H1 (cell line): ENCODE measurements at regions not wholly inside any gene's neighbourhood (a gene's known extent, or its start where the extent isn't known, plus 50 kb on each side); places are given as distances from the start of the nearest gene placed in this dataset.

ENCODE experiments used
- CTCF ChIA-PET: fragments of 300-600 bp; sonication (Branson Sonifier 250); formaldehyde crosslinking; loops from one replicate; lab custom pipeline; 2021; ENCODE audit not compliant: partially characterized antibody; lab: Charles Lee
- POLR2A ChIA-PET: fragments of 300-600 bp; sonication (Branson Sonifier 250); formaldehyde crosslinking; loops from one replicate; lab custom pipeline; 2021; ENCODE audit warnings: inconsistent platforms; ENCODE audit not compliant: partially characterized antibody; lab: Charles Lee
- DNase-seq, 2 experiments: peaks; one replicate each; pipeline versions ENCODE4 v3.0.0 to v3.0.0-alpha.2; 2010 to 2022; ENCODE audit warnings: low spot score in 2 of 2, low read depth in 1 of 2, mixed read lengths in 1 of 2
- FAIRE-seq: peaks from 2 replicates; lab custom pipeline; 2011; peaks lifted over from hg19 to GRCh38; lab: Jason Lieb, UNC
- H2AFZ ChIP-seq: 2 replicates; pipeline ENCODE4 v1.8.1; 2012; ENCODE audit warnings: low read length, inconsistent platforms
- H2AK5ac ChIP-seq: 2 replicates; pipeline ENCODE4 v1.6.1; 2013; ENCODE audit warnings: low read depth, low read length
- H2BK120ac ChIP-seq: replicated peaks from 2 replicates; pipeline ENCODE3; 2013; ENCODE audit warnings: low read depth, low read length, inconsistent platforms
- H2BK12ac ChIP-seq: 2 replicates; pipeline ENCODE4 v1.6.1; 2013; ENCODE audit warnings: low read depth, low read length
- H2BK15ac ChIP-seq: 2 replicates; pipeline ENCODE4 v1.6.1; 2013; ENCODE audit warnings: low read length
- H2BK20ac ChIP-seq: 2 replicates; pipeline ENCODE4 v1.6.1; 2013; ENCODE audit warnings: low read length
- H2BK5ac ChIP-seq: 2 replicates; pipeline ENCODE4 v1.6.1; 2013; ENCODE audit warnings: low read depth, low read length
- H3K14ac ChIP-seq: 2 replicates; pipeline ENCODE4 v1.6.1; 2013; ENCODE audit warnings: inconsistent platforms; ENCODE audit not compliant: insufficient read length
- H3K18ac ChIP-seq: 2 replicates; pipeline ENCODE4 v1.6.1; 2013; ENCODE audit warnings: low read length; ENCODE audit errors: extremely low read depth
- H3K23ac ChIP-seq: 2 replicates; pipeline ENCODE4 v1.6.1; 2013; ENCODE audit warnings: inconsistent platforms; ENCODE audit not compliant: insufficient read length
- H3K23me2 ChIP-seq: 2 replicates; pipeline ENCODE4 v1.6.1; 2013; ENCODE audit warnings: low read depth, low read length
- H3K27ac ChIP-seq: 2 replicates; pipeline ENCODE4 v1.6.1; 2011; ENCODE audit warnings: low read depth, low read length, inconsistent platforms
- H3K27me3 ChIP-seq, 4 experiments: replicated peaks in 1 of 4; 1 replicate in 1 of 4; 2 replicates in 3 of 4; pipeline versions ENCODE4 v1.6.1 to v1.8.1; 2011 to 2013; ENCODE audit warnings: low read length in 3 of 4, mild to moderate bottlenecking in 3 of 4, inconsistent platforms in 2 of 4, mixed read lengths in 2 of 4, moderate library complexity in 1 of 4; ENCODE audit not compliant: control insufficient read depth in 3 of 4, insufficient read depth in 3 of 4; ENCODE audit errors: extremely low read depth in 1 of 4
- H3K36me3 ChIP-seq, 4 experiments: 2 replicates each; pipeline versions ENCODE4 v1.6.1 to v1.8.1; 2011 to 2013; ENCODE audit warnings: mild to moderate bottlenecking in 4 of 4, low read length in 3 of 4, moderate library complexity in 2 of 4, control low read depth in 1 of 4, inconsistent platforms in 1 of 4; ENCODE audit not compliant: insufficient read depth in 4 of 4, control insufficient read depth in 2 of 4
- H3K4ac ChIP-seq: replicated peaks from 2 replicates; pipeline ENCODE3; 2013; ENCODE audit warnings: low read length, low read depth, mixed read lengths, inconsistent platforms; ENCODE audit not compliant: insufficient read length
- H3K4me1 ChIP-seq, 4 experiments: replicated peaks in 1 of 4; 1 replicate in 1 of 4; 2 replicates in 3 of 4; pipeline versions ENCODE4 v1.6.1 to v1.8.1; 2011 to 2013; ENCODE audit warnings: low read length in 3 of 4, inconsistent platforms in 2 of 4, mixed read lengths in 1 of 4; ENCODE audit not compliant: insufficient read depth in 4 of 4, control insufficient read depth in 3 of 4
- H3K4me2 ChIP-seq, 2 experiments: 2 replicates each; pipeline versions ENCODE4 v1.6.1 to v1.8.1; 2011 to 2013; ENCODE audit warnings: low read depth in 2 of 2, low read length in 2 of 2, control low read depth in 1 of 2, inconsistent platforms in 1 of 2, mild to moderate bottlenecking in 1 of 2; ENCODE audit not compliant: insufficient read depth in 1 of 2
- H3K4me3 ChIP-seq, 4 experiments: fragments of 200-600, 300-600 bp in 1 of 4; sonication (generic), shearing (Covaris generic), sonication (Bioruptor Twin) in 1 of 4; 2 replicates each; pipeline versions ENCODE4 v1.5.1 to v1.8.1; 2011 to 2016; ENCODE audit warnings: low read length in 4 of 4, low read depth in 3 of 4, control low read depth in 2 of 4, inconsistent platforms in 2 of 4, mild to moderate bottlenecking in 2 of 4, mixed read lengths in 1 of 4, moderate library complexity in 1 of 4; ENCODE audit not compliant: insufficient read depth in 2 of 4; ENCODE audit errors: extremely low read depth in 1 of 4
- H3K56ac ChIP-seq: replicated peaks from 2 replicates; pipeline ENCODE3; 2013; ENCODE audit warnings: low read depth, mild to moderate bottlenecking, mixed read lengths, low read length, inconsistent platforms; ENCODE audit not compliant: insufficient read length
- H3K79me1 ChIP-seq: 2 replicates; pipeline ENCODE4 v1.6.1; 2013; ENCODE audit warnings: low read depth, low read length, control low read depth
- H3K79me2 ChIP-seq, 2 experiments: 2 replicates each; pipeline versions ENCODE4 v1.6.1 to v1.8.1; 2012 to 2013; ENCODE audit warnings: low read length in 2 of 2, mild to moderate bottlenecking in 2 of 2, inconsistent platforms in 1 of 2; ENCODE audit not compliant: insufficient read depth in 2 of 2, control insufficient read depth in 1 of 2
- H3K9ac ChIP-seq, 4 experiments: replicated peaks in 1 of 4; 1 replicate in 1 of 4; 2 replicates in 3 of 4; pipeline versions ENCODE4 v1.6.1 to v1.8.1; 2011 to 2013; ENCODE audit warnings: low read depth in 3 of 4, low read length in 3 of 4, control low read depth in 2 of 4, mild to moderate bottlenecking in 2 of 4, moderate library complexity in 2 of 4, inconsistent platforms in 1 of 4; ENCODE audit errors: extremely low read depth in 1 of 4
- H3K9me3 ChIP-seq, 2 experiments: 2 replicates each; pipeline versions ENCODE4 v1.6.1 to v1.8.1; 2012 to 2013; ENCODE audit warnings: mild to moderate bottlenecking in 2 of 2, moderate library complexity in 2 of 2, control low read depth in 1 of 2, inconsistent platforms in 1 of 2, low read depth in 1 of 2, low read length in 1 of 2, mixed read lengths in 1 of 2; ENCODE audit not compliant: insufficient read depth in 2 of 2
- H4K20me1 ChIP-seq, 2 experiments: replicated peaks in 1 of 2; 2 replicates each; pipeline versions ENCODE3 to v1.8.1; 2011 to 2013; ENCODE audit warnings: inconsistent platforms in 2 of 2, low read length in 2 of 2, mild to moderate bottlenecking in 1 of 2; ENCODE audit not compliant: insufficient read depth in 2 of 2, control insufficient read depth in 1 of 2
- H4K5ac ChIP-seq: 2 replicates; pipeline ENCODE4 v1.6.1; 2013; ENCODE audit warnings: low read length, low read depth, mixed read lengths, inconsistent platforms; ENCODE audit not compliant: insufficient read length
- H4K8ac ChIP-seq: 2 replicates; pipeline ENCODE4 v1.8.0; 2013; ENCODE audit warnings: mild to moderate bottlenecking, moderate library complexity, low read length, inconsistent platforms; ENCODE audit not compliant: insufficient read depth; ENCODE audit errors: extremely low read depth
- H4K91ac ChIP-seq: replicated peaks from 2 replicates; pipeline ENCODE3; 2013; ENCODE audit warnings: low read length, mixed read lengths, inconsistent platforms; ENCODE audit not compliant: insufficient read length
- CHD1 ChIP-seq: IDR thresholded peaks from 2 replicates; pipeline ENCODE4 v1.6.1; 2012; ENCODE audit warnings: low read depth, low read length, improper control_type of control experiment
- CTBP2 ChIP-seq: IDR thresholded peaks from 2 replicates; pipeline ENCODE4 v1.7.0; 2011; ENCODE audit warnings: borderline replicate concordance, mild to moderate bottlenecking, moderate library complexity, mixed read lengths, low read length; ENCODE audit not compliant: insufficient read depth, insufficient read length
- JUND ChIP-seq: IDR thresholded peaks from 2 replicates; pipeline ENCODE4 v1.6.1; 2011; ENCODE audit warnings: mild to moderate bottlenecking, improper control_type of control experiment, low read length
- RNF2 ChIP-seq: fragments of 200-900, 300-1000 bp; sonication (generic); IDR thresholded peaks from 2 replicates; pipeline ENCODE4 v1.7.1; 2016; ENCODE audit warnings: borderline replicate concordance, low read depth, mild to moderate bottlenecking, antibody characterized with exemption, low read length; ENCODE audit not compliant: poor library complexity, severe bottlenecking; ENCODE audit errors: missing control alignments
- RXRA ChIP-seq: IDR thresholded peaks from 2 replicates; pipeline ENCODE4 v1.6.1; 2011; ENCODE audit warnings: low read depth, mild to moderate bottlenecking, low read length, moderate library complexity; ENCODE audit not compliant: insufficient read depth
- SP2 ChIP-seq: IDR thresholded peaks from 2 replicates; pipeline ENCODE4 v1.6.1; 2012; ENCODE audit warnings: mild to moderate bottlenecking, low read length, inconsistent platforms
- YY1 ChIP-seq: IDR thresholded peaks from 2 replicates; pipeline ENCODE4 v1.6.1; 2011; ENCODE audit warnings: low read depth, mild to moderate bottlenecking, low read length
- ZNF274 ChIP-seq: IDR thresholded peaks from 2 replicates; pipeline ENCODE4 v1.7.0; 2012; ENCODE audit warnings: low read length, borderline replicate concordance; ENCODE audit errors: extremely low read depth
- WGBS, 2 experiments: shearing (Covaris generic) in 1 of 2; methylation state at CpG; one replicate each; pipeline versions ENCODE4 v1.1.6 to v1.1.7; 2013 to 2015; ENCODE audit warnings: low lambda C conversion rate in 2 of 2, mixed read lengths in 2 of 2, inconsistent platforms in 1 of 2, low coverage in 1 of 2, missing lambda C conversion rate in 1 of 2; ENCODE audit not compliant: insufficient replicate concordance in 2 of 2, insufficient coverage in 1 of 2, insufficient read length in 1 of 2; ENCODE audit errors: extremely low coverage in 1 of 2, missing lambda C conversion rate in 1 of 2; 5-methylcytosine and 5-hydroxymethylcytosine counted together
- TF ChIP-seq, protein P1 (sequence below), 3 experiments: IDR thresholded peaks; 1 replicate in 2 of 3; 2 replicates in 1 of 3; pipeline versions ENCODE4 v1.5.1 to v1.6.1; 2011; ENCODE audit warnings: low read length in 3 of 3, mild to moderate bottlenecking in 3 of 3, inconsistent platforms in 2 of 3, low read depth in 1 of 3, moderate library complexity in 1 of 3; ENCODE audit not compliant: insufficient read depth in 1 of 3; ENCODE audit errors: control extremely low read depth in 1 of 3

DNA sequence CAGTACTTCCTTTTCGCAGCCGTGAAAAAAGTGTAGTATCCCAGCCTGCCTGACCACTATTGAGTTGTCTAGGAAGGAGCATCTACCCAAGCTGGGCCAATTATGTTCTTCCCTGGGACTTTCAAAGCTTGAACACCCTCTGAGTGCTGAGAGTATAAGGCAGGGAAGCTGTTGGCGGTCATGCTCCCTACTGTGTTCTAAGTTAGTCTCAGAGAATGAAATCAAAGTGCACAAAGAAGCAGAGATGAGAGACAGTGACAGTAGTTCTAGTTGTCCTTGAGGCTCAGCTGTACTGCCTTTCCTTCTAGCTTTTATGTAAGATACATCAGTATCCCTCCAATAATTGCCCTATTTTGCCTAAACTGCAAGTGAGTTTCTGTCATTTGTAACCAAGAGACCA, 427.1 kb upstream of the SEL1L start:
- Histone ChIP-seq H3K23ac (no peak overlapping the region), H3K79me2 (no peaks in the 10 kb centered on the region), H2BK5ac (no peak overlapping the region), H3K27me3 (no peaks in the 10 kb centered on the region), H4K8ac (no peak overlapping the region), H3K9me3 (no peaks in the 10 kb centered on the region), H2AFZ (no peak overlapping the region), H3K4me1 (no peaks in the 10 kb centered on the region; a peak in 1 of 7 replicates), H3K9ac (no peak overlapping the region), H3K56ac (no peak overlapping the region), H2BK20ac (no peak overlapping the region), H3K27ac (no peak overlapping the region), H3K79me1 (no peaks in the 10 kb centered on the region), H2BK120ac (no peak overlapping the region), H4K20me1 (no peaks in the 10 kb centered on the region), H4K5ac (no peak overlapping the region), H4K91ac (no peak overlapping the region), H2BK12ac (no peak overlapping the region), H3K4me3 (no peak overlapping the region), H3K23me2 (no peaks in the 10 kb centered on the region), H3K18ac (no peak overlapping the region), H3K4ac (no peak overlapping the region), H3K36me3 (no peaks in the 10 kb centered on the region), H2BK15ac (no peak overlapping the region), H3K4me2 (no peak overlapping the region), H2AK5ac (no peak overlapping the region), H3K14ac (no peak overlapping the region)
- CTCF ChIA-PET = interaction anchor here (1.3 to 1.4 kb wide), 2 partner anchors 12 to 34 kb away, joined by 3 to 4 read pairs; no protein-coding TSS in a partner anchor
- DNase-seq (no peak), FAIRE-seq (no peak)
- WGBS, 2 experiments = 92% methylated on average over 3 of the region's 3 CpGs; no CpG with 5 or more reads in 1 of the 2 experiments
- TF ChIP-seq RNF2 (no peak), CTBP2 (no peak), SP2 (no peak), RXRA (no peak), ZNF274 (no peak), YY1 (no peak), CHD1 (no peak), JUND (no peak)
- TF ChIP-seq, protein P1, sequence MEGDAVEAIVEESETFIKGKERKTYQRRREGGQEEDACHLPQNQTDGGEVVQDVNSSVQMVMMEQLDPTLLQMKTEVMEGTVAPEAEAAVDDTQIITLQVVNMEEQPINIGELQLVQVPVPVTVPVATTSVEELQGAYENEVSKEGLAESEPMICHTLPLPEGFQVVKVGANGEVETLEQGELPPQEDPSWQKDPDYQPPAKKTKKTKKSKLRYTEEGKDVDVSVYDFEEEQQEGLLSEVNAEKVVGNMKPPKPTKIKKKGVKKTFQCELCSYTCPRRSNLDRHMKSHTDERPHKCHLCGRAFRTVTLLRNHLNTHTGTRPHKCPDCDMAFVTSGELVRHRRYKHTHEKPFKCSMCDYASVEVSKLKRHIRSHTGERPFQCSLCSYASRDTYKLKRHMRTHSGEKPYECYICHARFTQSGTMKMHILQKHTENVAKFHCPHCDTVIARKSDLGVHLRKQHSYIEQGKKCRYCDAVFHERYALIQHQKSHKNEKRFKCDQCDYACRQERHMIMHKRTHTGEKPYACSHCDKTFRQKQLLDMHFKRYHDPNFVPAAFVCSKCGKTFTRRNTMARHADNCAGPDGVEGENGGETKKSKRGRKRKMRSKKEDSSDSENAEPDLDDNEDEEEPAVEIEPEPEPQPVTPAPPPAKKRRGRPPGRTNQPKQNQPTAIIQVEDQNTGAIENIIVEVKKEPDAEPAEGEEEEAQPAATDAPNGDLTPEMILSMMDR (IDR thresholded peaks at IDR 0.05; ENCODE audit: control extremely low read depth in 1 of 3, insufficient read depth in 1 of 3, low read depth in 1 of 3, low read length in 3 of 3) = no peak
- POLR2A ChIA-PET = no interaction called here
